ENCODE measurements at regions not wholly inside any gene's neighbourhood (a gene's known extent, or its start where the extent isn't known, plus 50 kb on each side); places are given as distances from the start of the nearest gene placed in this dataset.

GRCh38 chr1:60634106-60634505, 448.3 kb upstream of the NFIA start:
- TF ChIP-seq CTCF (IDR thresholded peaks at IDR 0.05; ENCODE audit: insufficient read depth, low read length, poor library complexity, severe bottlenecking) (no peak), EZH2phosphoT487 (conservative IDR thresholded peaks at IDR 0.05; ENCODE audit: low read length) (no peak)

Measured in SU-DHL-6 (cell line).